ENCODE measurements at regions not wholly inside any gene's neighbourhood (a gene's known extent, or its start where the extent isn't known, plus 50 kb on each side); places are given as distances from the start of the nearest gene placed in this dataset.
A peak's percentile ranks its signal among the peaks of the same experiment; 100 is the strongest.

- no peak overlapping the region for H3K4me3 ChIP-seq (ENCODE audit: low read depth, low read length)
- TF ChIP-seq CTCF (conservative IDR thresholded peaks at IDR 0.05; ENCODE audit: low read depth, low read length), result no peak
Observed at GRCh38 chr4:41408859-41409593, 128.9 kb upstream of the LIMCH1 start.

GRCh38 chr4:41409594-41409895, 128.4 kb upstream of the LIMCH1 start:
- no peak for TF ChIP-seq CTCF (conservative IDR thresholded peaks at IDR 0.05; ENCODE audit: low read depth, low read length)
- no peak overlapping the region for H3K4me3 ChIP-seq (ENCODE audit: low read depth, low read length)
- DNase-seq (ENCODE audit: low read depth), result no peak

More at GRCh38 chr4:41408859-41409593, 128.9 kb upstream of the LIMCH1 start:
- DNase-seq (ENCODE audit: low read depth), result no peak

GRCh38 chr4:41410049-41410448, 127.9 kb upstream of the LIMCH1 start:
- no peak for DNase-seq (ENCODE audit: low read depth)

DNA sequence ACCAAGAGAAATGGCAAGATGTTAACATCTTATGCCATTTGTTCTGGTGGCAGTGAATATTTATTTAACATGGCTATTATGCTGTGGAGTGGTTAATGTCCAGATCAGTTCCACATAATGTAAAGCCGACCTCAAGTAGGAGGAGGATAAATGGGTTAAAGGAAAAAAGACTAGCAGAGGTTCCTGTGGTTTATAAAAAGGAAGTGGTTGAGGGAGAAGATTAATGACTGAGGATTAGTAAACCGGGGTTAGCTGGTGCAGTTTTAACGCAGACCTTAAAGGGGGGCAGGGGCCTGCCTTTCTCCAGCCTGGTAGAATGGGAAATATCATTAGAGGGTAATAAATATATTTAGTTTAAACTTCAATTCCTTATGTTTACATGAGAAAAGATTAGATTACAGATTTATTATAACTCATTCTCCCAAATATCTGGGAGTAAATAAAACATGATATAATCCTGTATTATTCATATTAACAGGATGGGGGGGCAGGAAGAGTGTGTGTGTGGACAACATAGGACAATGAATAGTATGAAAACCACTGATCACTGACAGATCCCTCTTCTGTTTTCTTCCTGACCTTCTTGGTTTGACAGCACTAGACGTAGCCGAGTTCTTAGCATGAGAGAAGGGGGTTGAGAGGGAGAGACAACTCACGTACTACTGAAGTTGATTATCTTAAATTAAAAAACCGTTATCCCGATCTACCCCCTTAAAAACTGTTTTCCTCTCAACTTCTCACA, 124.1 kb upstream of the LIMCH1 start:
- no peak overlapping the region for H3K4me3 ChIP-seq (ENCODE audit: low read depth, low read length)
- no peak for TF ChIP-seq CTCF (conservative IDR thresholded peaks at IDR 0.05; ENCODE audit: low read depth, low read length)
- no peak for DNase-seq (ENCODE audit: low read depth)

More at GRCh38 chr4:41410049-41410448, 127.9 kb upstream of the LIMCH1 start:
- no peak for TF ChIP-seq CTCF (conservative IDR thresholded peaks at IDR 0.05; ENCODE audit: low read depth, low read length)
- no peak overlapping the region for H3K4me3 ChIP-seq (ENCODE audit: low read depth, low read length)

DNA sequence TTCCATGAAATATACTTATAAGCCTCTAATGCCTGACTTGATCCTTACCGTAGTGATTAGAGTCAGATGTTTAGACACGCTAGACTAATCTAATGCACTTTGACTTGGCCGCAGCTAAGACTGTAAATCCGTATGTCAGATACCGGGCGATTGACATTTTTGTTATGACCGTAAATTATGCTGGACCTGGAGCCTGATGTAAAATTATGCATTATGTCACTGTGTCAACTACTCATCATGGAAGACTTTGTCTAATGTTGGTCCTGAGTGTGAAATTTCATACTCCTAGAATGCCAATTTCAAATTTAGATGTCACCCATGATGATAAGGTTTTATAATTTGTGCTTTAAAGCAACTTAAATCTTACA, 123.6 kb upstream of the LIMCH1 start:
- no peak for TF ChIP-seq CTCF (conservative IDR thresholded peaks at IDR 0.05; ENCODE audit: low read depth, low read length)
- DNase-seq (ENCODE audit: low read depth), result no peak

GRCh38 chr4:41418444-41418843, 119.5 kb upstream of the LIMCH1 start:
- H3K4me3 ChIP-seq (ENCODE audit: low read depth, low read length), result no peak overlapping the region
- DNase-seq (ENCODE audit: low read depth), result peak; percentile 64
- no peak for TF ChIP-seq CTCF (conservative IDR thresholded peaks at IDR 0.05; ENCODE audit: low read depth, low read length)

More for the DNA sequence above, 123.6 kb upstream of the LIMCH1 start:
- H3K4me3 ChIP-seq (ENCODE audit: low read depth, low read length), result no peak overlapping the region

- DNase-seq (ENCODE audit: low read depth), result no peak
- TF ChIP-seq CTCF (conservative IDR thresholded peaks at IDR 0.05; ENCODE audit: low read depth, low read length), result no peak
- H3K4me3 ChIP-seq (ENCODE audit: low read depth, low read length), result no peak overlapping the region
Observed at GRCh38 chr4:41420541-41420940, 117.4 kb upstream of the LIMCH1 start.
